IMR-90 (cell line): ENCODE measurements at regions not wholly inside any gene's neighbourhood (a gene's known extent, or its start where the extent isn't known, plus 50 kb on each side); places are given as distances from the start of the nearest gene placed in this dataset.

ENCODE experiments used
- CEBPB ChIP-seq: IDR thresholded peaks from 2 replicates; pipeline ENCODE4 v1.6.1; 2012; ENCODE audit warnings: low read depth, low read length, improper control_type of control experiment
- MAFK ChIP-seq: IDR thresholded peaks from 2 replicates; pipeline ENCODE4 v1.6.1; 2012; ENCODE audit warnings: low read depth, low read length, improper control_type of control experiment
- MAZ ChIP-seq: IDR thresholded peaks from 2 replicates; pipeline ENCODE4 v1.6.1; 2012; ENCODE audit warnings: low read depth, mild to moderate bottlenecking, low read length, improper control_type of control experiment, moderate library complexity, borderline replicate concordance
- NFE2L2 ChIP-seq: fragments of 150-350 bp; IDR thresholded peaks from 2 replicates; pipeline ENCODE4 v1.6.1; 2016; ENCODE audit warnings: low read depth, mild to moderate bottlenecking, low read length
- POLR2A ChIP-seq: IDR thresholded peaks from 2 replicates; pipeline ENCODE4 v1.6.1; 2012; ENCODE audit warnings: mild to moderate bottlenecking, low read depth, low read length
- RFX5 ChIP-seq: IDR thresholded peaks from 2 replicates; pipeline ENCODE4 v1.8.0; 2012; ENCODE audit warnings: low read depth, mild to moderate bottlenecking, low read length, moderate library complexity
- SMC3 ChIP-seq: fragments of 150-350 bp; IDR thresholded peaks from 2 replicates; pipeline ENCODE4 v1.6.1; 2016; ENCODE audit warnings: low read depth, mild to moderate bottlenecking, antibody characterized with exemption, low read length, moderate library complexity
- TF ChIP-seq, protein P1 (sequence below): conservative IDR thresholded peaks from 2 replicates; pipeline ENCODE4 v1.5.1; 2012; ENCODE audit warnings: mild to moderate bottlenecking, low read depth, low read length, improper control_type of control experiment

DNA sequence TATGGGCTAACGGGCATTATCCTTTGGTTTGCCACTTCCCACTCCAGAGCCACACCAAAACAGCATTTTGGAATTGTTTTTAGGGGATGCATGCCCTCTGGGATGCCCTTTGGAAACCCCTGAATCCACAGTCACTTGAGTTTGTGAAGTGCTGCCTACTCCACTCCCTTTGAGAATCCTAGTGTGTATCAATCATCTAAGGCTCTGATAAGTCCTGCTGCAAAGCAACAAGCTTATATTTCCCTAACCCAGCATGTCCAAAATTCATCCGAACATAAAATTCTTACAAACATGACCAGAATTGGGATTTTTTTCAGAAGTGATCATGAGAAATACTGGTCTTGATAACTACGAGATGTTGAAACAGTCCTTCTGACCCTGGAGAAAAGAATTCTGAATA lies 387.9 kb downstream of the MN1 start:
- TF ChIP-seq, protein P1, sequence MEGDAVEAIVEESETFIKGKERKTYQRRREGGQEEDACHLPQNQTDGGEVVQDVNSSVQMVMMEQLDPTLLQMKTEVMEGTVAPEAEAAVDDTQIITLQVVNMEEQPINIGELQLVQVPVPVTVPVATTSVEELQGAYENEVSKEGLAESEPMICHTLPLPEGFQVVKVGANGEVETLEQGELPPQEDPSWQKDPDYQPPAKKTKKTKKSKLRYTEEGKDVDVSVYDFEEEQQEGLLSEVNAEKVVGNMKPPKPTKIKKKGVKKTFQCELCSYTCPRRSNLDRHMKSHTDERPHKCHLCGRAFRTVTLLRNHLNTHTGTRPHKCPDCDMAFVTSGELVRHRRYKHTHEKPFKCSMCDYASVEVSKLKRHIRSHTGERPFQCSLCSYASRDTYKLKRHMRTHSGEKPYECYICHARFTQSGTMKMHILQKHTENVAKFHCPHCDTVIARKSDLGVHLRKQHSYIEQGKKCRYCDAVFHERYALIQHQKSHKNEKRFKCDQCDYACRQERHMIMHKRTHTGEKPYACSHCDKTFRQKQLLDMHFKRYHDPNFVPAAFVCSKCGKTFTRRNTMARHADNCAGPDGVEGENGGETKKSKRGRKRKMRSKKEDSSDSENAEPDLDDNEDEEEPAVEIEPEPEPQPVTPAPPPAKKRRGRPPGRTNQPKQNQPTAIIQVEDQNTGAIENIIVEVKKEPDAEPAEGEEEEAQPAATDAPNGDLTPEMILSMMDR, result no peak
- no peak for TF ChIP-seq SMC3
- no peak for TF ChIP-seq POLR2A
- no peak for TF ChIP-seq MAFK
- no peak for TF ChIP-seq NFE2L2
- TF ChIP-seq MAZ, result no peak
- TF ChIP-seq RFX5, result no peak
- TF ChIP-seq CEBPB, result no peak
